Tibial artery (tissue), 4 donors: ENCODE measurements at regions not wholly inside any gene's neighbourhood (a gene's known extent, or its start where the extent isn't known, plus 50 kb on each side); places are given as distances from the start of the nearest gene placed in this dataset.

ENCODE experiments used
- DNase-seq, 2 donors: peaks; one replicate each; pipeline ENCODE4 v3.0.0-alpha.2; 2019
- H3K27ac ChIP-seq, 2 donors: fragments of 200-600 bp; sonication (generic) in 1 of 2; 1 replicate in 1 of 2; 2 replicates in 1 of 2; pipeline ENCODE4 v1.5.1; 2018 to 2019; ENCODE audit warnings: mild to moderate bottlenecking in 1 of 2
- H3K27me3 ChIP-seq, 2 donors: fragments of 200-600 bp; sonication (generic) in 1 of 2; one replicate each; pipeline versions ENCODE4 v1.5.1 to v1.6.0; 2016 to 2019
- H3K36me3 ChIP-seq, 3 donors: fragments of 200-600 bp; sonication (generic) in 2 of 3; one replicate each; pipeline ENCODE4 v1.5.1; 2016 to 2019; ENCODE audit warnings: mild to moderate bottlenecking in 2 of 3
- H3K4me1 ChIP-seq, 4 donors: fragments of 200-600 bp; sonication (generic) in 2 of 4; 1 replicate in 3 of 4; 2 replicates in 1 of 4; pipeline ENCODE4 v1.5.1; 2016 to 2019
- H3K4me3 ChIP-seq, 2 donors: fragments of 200-600 bp; sonication (generic) in 1 of 2; 1 replicate in 1 of 2; 2 replicates in 1 of 2; pipeline ENCODE4 v1.5.1; 2018 to 2019; ENCODE audit warnings: mild to moderate bottlenecking in 2 of 2
- H3K9me3 ChIP-seq, 3 donors: fragments of 200-600 bp; sonication (generic) in 1 of 3; one replicate each; pipeline ENCODE4 v1.5.1; 2016 to 2019
- intact Hi-C: fragments of 100-400 bp; cut with DNase I; formaldehyde crosslinking; loops from one replicate; pipeline ENCODE4 v1.15.0; 2023; ENCODE audit warnings: low total_unique reads
- TF ChIP-seq, protein P1 (sequence below), 2 experiments: fragments of 200-600 bp in 1 of 2; fragments of 450-650 bp in 1 of 2; IDR thresholded peaks; one replicate each; pipeline ENCODE4 v1.5.1; 2017 to 2019; ENCODE audit warnings: antibody characterized with exemption in 2 of 2, mild to moderate bottlenecking in 1 of 2, moderate library complexity in 1 of 2

DNA sequence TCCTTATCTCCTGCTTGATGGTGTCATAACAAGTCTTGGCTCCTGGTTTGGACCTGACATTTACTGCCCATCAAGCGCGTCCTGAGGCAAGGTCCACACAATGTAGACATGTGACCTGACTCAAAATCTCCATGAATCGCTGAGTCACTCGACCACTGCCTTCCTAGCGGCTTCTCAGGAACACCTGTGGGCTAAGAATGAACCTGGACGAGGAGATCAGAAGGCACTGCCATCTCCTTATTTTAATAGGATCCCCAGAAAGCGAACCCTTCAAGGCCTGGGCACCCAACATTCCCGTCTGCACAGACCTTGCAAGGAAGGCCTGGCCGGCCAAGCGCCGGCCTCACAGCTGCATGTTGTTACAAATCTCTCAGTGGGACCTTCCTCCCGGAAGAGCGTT lies 60.6 kb upstream of the IRX1 start:
- H3K27me3 ChIP-seq, result no peaks in the 10 kb centered on the region
- no peak for DNase-seq
- TF ChIP-seq, protein P1, sequence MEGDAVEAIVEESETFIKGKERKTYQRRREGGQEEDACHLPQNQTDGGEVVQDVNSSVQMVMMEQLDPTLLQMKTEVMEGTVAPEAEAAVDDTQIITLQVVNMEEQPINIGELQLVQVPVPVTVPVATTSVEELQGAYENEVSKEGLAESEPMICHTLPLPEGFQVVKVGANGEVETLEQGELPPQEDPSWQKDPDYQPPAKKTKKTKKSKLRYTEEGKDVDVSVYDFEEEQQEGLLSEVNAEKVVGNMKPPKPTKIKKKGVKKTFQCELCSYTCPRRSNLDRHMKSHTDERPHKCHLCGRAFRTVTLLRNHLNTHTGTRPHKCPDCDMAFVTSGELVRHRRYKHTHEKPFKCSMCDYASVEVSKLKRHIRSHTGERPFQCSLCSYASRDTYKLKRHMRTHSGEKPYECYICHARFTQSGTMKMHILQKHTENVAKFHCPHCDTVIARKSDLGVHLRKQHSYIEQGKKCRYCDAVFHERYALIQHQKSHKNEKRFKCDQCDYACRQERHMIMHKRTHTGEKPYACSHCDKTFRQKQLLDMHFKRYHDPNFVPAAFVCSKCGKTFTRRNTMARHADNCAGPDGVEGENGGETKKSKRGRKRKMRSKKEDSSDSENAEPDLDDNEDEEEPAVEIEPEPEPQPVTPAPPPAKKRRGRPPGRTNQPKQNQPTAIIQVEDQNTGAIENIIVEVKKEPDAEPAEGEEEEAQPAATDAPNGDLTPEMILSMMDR (IDR thresholded peaks at IDR 0.05), result no peak
- no peak overlapping the region for H3K4me3 ChIP-seq
- no peak overlapping the region for H3K27ac ChIP-seq
- H3K36me3 ChIP-seq, result no peaks in the 10 kb centered on the region
- H3K4me1 ChIP-seq, result no peaks in the 10 kb centered on the region
- H3K9me3 ChIP-seq, result peaks cover 0 to 4% (median 0%) of the 10 kb centered on the region in 3 donors
- intact Hi-C loops, result no loop called here

DNA sequence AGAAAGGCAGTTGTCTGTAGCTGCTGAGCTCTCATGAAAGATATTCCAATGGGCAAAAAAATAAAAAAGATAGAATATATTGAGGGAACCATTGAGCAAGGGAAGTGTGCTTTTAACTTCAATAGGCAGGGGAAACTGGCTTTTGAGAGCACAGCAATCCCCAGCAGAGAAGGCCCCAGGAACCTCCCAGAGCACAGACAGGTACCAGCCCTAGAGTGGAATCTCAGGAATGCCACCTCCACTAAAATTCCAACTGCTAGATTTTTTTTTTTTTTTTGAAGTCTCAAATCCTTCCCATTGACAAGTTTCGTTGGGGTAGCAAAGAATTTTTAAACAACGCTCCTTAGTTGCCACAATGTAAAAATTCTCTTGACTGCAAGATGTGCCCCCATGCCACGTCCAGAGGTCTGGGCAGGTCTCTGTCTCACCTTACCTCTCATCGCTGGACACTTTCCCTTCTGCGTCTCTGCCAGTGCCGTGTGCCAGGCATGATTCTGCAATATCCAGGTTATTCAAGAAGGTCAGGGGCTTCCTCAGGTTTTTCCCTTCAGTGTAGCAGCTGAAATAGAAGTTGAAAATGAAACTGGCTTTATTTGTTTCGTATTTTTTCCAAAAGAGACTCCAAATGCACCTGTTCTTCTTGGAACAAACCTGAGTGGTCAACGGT lies 64.2 kb upstream of the IRX1 start:
- Histone ChIP-seq H3K36me3 (no peaks in the 10 kb centered on the region), H3K4me1 (no peaks in the 10 kb centered on the region), H3K9me3 (peaks cover 0 to 4% (median 0%) of the 10 kb centered on the region in 3 donors), H3K27ac (no peak overlapping the region), H3K27me3 (no peaks in the 10 kb centered on the region), H3K4me3 (no peak overlapping the region)
- intact Hi-C loops, result no loop called here
- TF ChIP-seq, protein P1 (IDR thresholded peaks at IDR 0.05), result no peak
- DNase-seq, result no peak

DNA sequence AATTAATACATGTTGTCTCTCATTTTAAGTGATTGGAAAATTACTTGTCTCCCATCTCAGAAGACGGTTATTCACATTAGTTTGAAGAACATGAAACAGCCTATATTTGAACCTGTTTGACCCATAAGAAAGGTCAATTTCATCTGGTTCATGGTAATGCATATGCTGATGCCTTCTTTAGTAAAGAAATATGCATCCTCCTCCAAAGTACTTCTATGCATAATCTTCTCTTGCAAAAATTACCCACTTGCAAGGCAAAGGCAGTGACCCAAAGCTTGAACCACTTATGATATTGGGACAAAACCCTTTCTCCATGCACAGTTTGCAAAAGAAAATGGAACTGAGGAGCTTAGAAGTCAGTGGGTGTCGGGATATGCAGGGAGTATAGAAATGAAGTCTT lies 65.4 kb upstream of the IRX1 start:
- H3K4me3 ChIP-seq, result no peak overlapping the region
- H3K27me3 ChIP-seq, result no peaks in the 10 kb centered on the region
- H3K36me3 ChIP-seq, result no peaks in the 10 kb centered on the region
- DNase-seq, result no peak
- H3K27ac ChIP-seq, result no peak overlapping the region
- TF ChIP-seq, protein P1 (IDR thresholded peaks at IDR 0.05), result no peak
- no peaks in the 10 kb centered on the region for H3K4me1 ChIP-seq
- H3K9me3 ChIP-seq, result peaks cover 0 to under 1% (median 0%) of the 10 kb centered on the region in 3 donors
- intact Hi-C loops, result no loop called here

DNA sequence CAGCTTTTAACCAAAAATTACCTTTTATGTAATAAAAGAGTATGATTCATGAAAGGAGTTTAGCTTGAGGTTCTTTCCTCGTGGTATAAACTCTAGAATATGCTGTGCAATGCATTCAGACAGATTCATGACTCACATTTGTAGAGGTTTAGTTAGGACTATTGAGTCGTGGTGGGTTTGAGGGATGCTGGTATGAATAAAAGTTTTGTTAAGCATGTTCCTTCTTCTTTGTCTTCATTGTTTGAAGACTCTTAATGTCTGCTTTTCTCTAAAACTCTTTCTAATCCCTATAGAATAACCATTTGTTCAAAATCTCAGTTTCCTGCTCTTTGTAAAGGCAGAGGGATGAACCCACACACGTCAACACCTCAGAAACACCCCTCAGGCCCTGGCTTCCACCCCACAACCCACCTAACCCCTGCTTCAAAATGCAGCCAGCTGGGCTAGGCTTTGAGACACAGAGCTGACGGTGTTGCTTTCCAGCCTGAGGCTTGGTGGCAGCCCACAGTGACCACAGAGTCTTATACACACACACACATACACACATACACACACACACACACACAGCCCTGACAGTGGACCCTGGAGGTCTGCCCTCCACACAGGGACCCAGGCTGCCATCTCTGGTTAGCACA lies 69.0 kb upstream of the IRX1 start:
- Histone ChIP-seq H3K4me1 (no peaks in the 10 kb centered on the region), H3K36me3 (no peaks in the 10 kb centered on the region), H3K4me3 (no peak overlapping the region), H3K27me3 (no peaks in the 10 kb centered on the region), H3K9me3 (no peaks in the 10 kb centered on the region), H3K27ac (no peak overlapping the region)
- TF ChIP-seq, protein P1 (IDR thresholded peaks at IDR 0.05), result no peak
- intact Hi-C loops, result no loop called here
- no peak for DNase-seq

DNA sequence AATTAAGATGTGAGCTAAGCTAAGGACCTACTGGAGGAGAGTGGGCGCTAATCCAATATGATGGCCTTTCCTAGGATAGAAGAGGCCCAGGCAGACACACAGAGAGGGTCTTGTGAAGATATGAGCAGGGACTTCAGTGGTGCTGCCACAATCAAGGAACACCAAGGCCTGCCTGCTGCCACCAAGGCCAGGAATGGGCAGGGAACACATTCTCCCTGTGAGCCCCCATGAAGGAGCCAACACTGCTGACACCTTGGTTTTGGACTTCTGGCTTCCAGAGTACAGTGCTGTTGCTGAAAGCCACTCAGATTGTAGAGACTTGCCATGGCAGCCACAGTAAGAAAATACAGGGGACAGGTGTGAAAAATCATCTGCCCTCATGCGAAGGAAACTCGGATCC lies 73.1 kb upstream of the IRX1 start:
- H3K27me3 ChIP-seq, result no peaks in the 10 kb centered on the region
- TF ChIP-seq, protein P1 (IDR thresholded peaks at IDR 0.05), result no peak
- H3K4me3 ChIP-seq, result no peak overlapping the region
- no peaks in the 10 kb centered on the region for H3K9me3 ChIP-seq
- H3K4me1 ChIP-seq, result no peaks in the 10 kb centered on the region
- DNase-seq, result no peak
- no peaks in the 10 kb centered on the region for H3K36me3 ChIP-seq
- intact Hi-C loops, result no loop called here
- no peak overlapping the region for H3K27ac ChIP-seq
